ENCODE measurements at regions not wholly inside any gene's neighbourhood (a gene's known extent, or its start where the extent isn't known, plus 50 kb on each side); places are given as distances from the start of the nearest gene placed in this dataset.

- no peaks in the 10 kb centered on the region for H3K27me3 ChIP-seq (ENCODE audit: control insufficient read depth, insufficient read depth, low read length)
Observed at GRCh38 chr16:72689851-72690250, 358.1 kb downstream of the ZFHX3 start.

GRCh38 chr16:72680732-72681131, 367.2 kb downstream of the ZFHX3 start:
- no peaks in the 10 kb centered on the region for H3K36me3 ChIP-seq (ENCODE audit: control insufficient read depth, insufficient read depth, low read length)
- no peak overlapping the region for H3K9ac ChIP-seq (ENCODE audit: low read length)
- no peak overlapping the region for H3K27ac ChIP-seq (ENCODE audit: low read depth, low read length)
- H3K9me3 ChIP-seq (ENCODE audit: control insufficient read depth, insufficient read depth, low read depth, low read length): 0 out of 2 replicates have a peak, but pooled peaks cover 6% of the 10 kb centered on the region
- H3K4me1 ChIP-seq (ENCODE audit: control insufficient read depth, insufficient read depth, low read length): no peaks in the 10 kb centered on the region
- H3K4me3 ChIP-seq (ENCODE audit: low read depth, low read length): no peak overlapping the region
- H3K27me3 ChIP-seq (ENCODE audit: control insufficient read depth, insufficient read depth, low read length): no peaks in the 10 kb centered on the region

More at GRCh38 chr16:72689851-72690250, 358.1 kb downstream of the ZFHX3 start:
- H3K27ac ChIP-seq (ENCODE audit: low read depth, low read length): no peak overlapping the region
- H3K36me3 ChIP-seq (ENCODE audit: control insufficient read depth, insufficient read depth, low read length): no peaks in the 10 kb centered on the region
- no peaks in the 10 kb centered on the region for H3K9me3 ChIP-seq (ENCODE audit: control insufficient read depth, insufficient read depth, low read depth, low read length)
- H3K4me3 ChIP-seq (ENCODE audit: low read depth, low read length): no peak overlapping the region
- H3K4me1 ChIP-seq (ENCODE audit: control insufficient read depth, insufficient read depth, low read length): no peaks in the 10 kb centered on the region
- H3K9ac ChIP-seq (ENCODE audit: low read length): no peak overlapping the region

- Histone ChIP-seq H3K9me3 (ENCODE audit: control insufficient read depth, insufficient read depth, low read depth, low read length) (0 out of 2 replicates have a peak, but pooled peaks cover 6% of the 10 kb centered on the region), H3K4me3 (ENCODE audit: low read depth, low read length) (no peak overlapping the region), H3K27me3 (ENCODE audit: control insufficient read depth, insufficient read depth, low read length) (no peaks in the 10 kb centered on the region), H3K4me1 (ENCODE audit: control insufficient read depth, insufficient read depth, low read length) (no peaks in the 10 kb centered on the region), H3K9ac (ENCODE audit: low read length) (no peak overlapping the region), H3K27ac (ENCODE audit: low read depth, low read length) (no peak overlapping the region), H3K36me3 (ENCODE audit: control insufficient read depth, insufficient read depth, low read length) (no peaks in the 10 kb centered on the region)
Observed at GRCh38 chr16:72679856-72680255, 368.1 kb downstream of the ZFHX3 start.

- Histone ChIP-seq H3K27me3 (ENCODE audit: control insufficient read depth, insufficient read depth, low read length) (no peaks in the 10 kb centered on the region), H3K9me3 (ENCODE audit: control insufficient read depth, insufficient read depth, low read depth, low read length) (peaks cover 13% of the 10 kb centered on the region), H3K4me3 (ENCODE audit: low read depth, low read length) (no peak overlapping the region), H3K36me3 (ENCODE audit: control insufficient read depth, insufficient read depth, low read length) (no peaks in the 10 kb centered on the region), H3K9ac (ENCODE audit: low read length) (no peak overlapping the region), H3K27ac (ENCODE audit: low read depth, low read length) (no peak overlapping the region), H3K4me1 (ENCODE audit: control insufficient read depth, insufficient read depth, low read length) (no peaks in the 10 kb centered on the region)
Observed at GRCh38 chr16:72677662-72678447, 370.1 kb downstream of the ZFHX3 start.

GRCh38 chr16:72673118-72673517, 374.8 kb downstream of the ZFHX3 start:
- H3K9me3 ChIP-seq (ENCODE audit: control insufficient read depth, insufficient read depth, low read depth, low read length): peaks cover 22% of the 10 kb centered on the region
- no peaks in the 10 kb centered on the region for H3K27me3 ChIP-seq (ENCODE audit: control insufficient read depth, insufficient read depth, low read length)
- no peaks in the 10 kb centered on the region for H3K4me1 ChIP-seq (ENCODE audit: control insufficient read depth, insufficient read depth, low read length)
- no peak overlapping the region for H3K9ac ChIP-seq (ENCODE audit: low read length)
- no peak overlapping the region for H3K4me3 ChIP-seq (ENCODE audit: low read depth, low read length)
- no peak overlapping the region for H3K27ac ChIP-seq (ENCODE audit: low read depth, low read length)
- peaks cover 3% of the 10 kb centered on the region; the same call in 1 of the 2 replicates for H3K36me3 ChIP-seq (ENCODE audit: control insufficient read depth, insufficient read depth, low read length)

GRCh38 chr16:72666267-72666666, 381.7 kb downstream of the ZFHX3 start:
- Histone ChIP-seq H3K4me3 (ENCODE audit: low read depth, low read length) (no peak overlapping the region), H3K9me3 (ENCODE audit: control insufficient read depth, insufficient read depth, low read depth, low read length) (no peaks in the 10 kb centered on the region), H3K27ac (ENCODE audit: low read depth, low read length) (no peak overlapping the region), H3K36me3 (ENCODE audit: control insufficient read depth, insufficient read depth, low read length) (no peaks in the 10 kb centered on the region), H3K27me3 (ENCODE audit: control insufficient read depth, insufficient read depth, low read length) (no peaks in the 10 kb centered on the region), H3K4me1 (ENCODE audit: control insufficient read depth, insufficient read depth, low read length) (no peaks in the 10 kb centered on the region), H3K9ac (ENCODE audit: low read length) (no peak overlapping the region)

- H3K27ac ChIP-seq (ENCODE audit: low read depth, low read length): no peak overlapping the region
- H3K9me3 ChIP-seq (ENCODE audit: control insufficient read depth, insufficient read depth, low read depth, low read length): no peaks in the 10 kb centered on the region
- no peaks in the 10 kb centered on the region for H3K4me1 ChIP-seq (ENCODE audit: control insufficient read depth, insufficient read depth, low read length)
- no peaks in the 10 kb centered on the region for H3K27me3 ChIP-seq (ENCODE audit: control insufficient read depth, insufficient read depth, low read length)
- H3K36me3 ChIP-seq (ENCODE audit: control insufficient read depth, insufficient read depth, low read length): no peaks in the 10 kb centered on the region
- peak overlapping the region; percentile 72 for H3K4me3 ChIP-seq (ENCODE audit: low read depth, low read length)
- peak overlapping the region; percentile 84 for H3K9ac ChIP-seq (ENCODE audit: low read length)
Observed at GRCh38 chr16:72665701-72666100, 382.2 kb downstream of the ZFHX3 start.

- no peaks in the 10 kb centered on the region for H3K27me3 ChIP-seq (ENCODE audit: control insufficient read depth, insufficient read depth, low read length)
- H3K36me3 ChIP-seq (ENCODE audit: control insufficient read depth, insufficient read depth, low read length): no peaks in the 10 kb centered on the region
- H3K9ac ChIP-seq (ENCODE audit: low read length): peak overlapping the region; percentile 84
- no peaks in the 10 kb centered on the region for H3K4me1 ChIP-seq (ENCODE audit: control insufficient read depth, insufficient read depth, low read length)
- no peaks in the 10 kb centered on the region for H3K9me3 ChIP-seq (ENCODE audit: control insufficient read depth, insufficient read depth, low read depth, low read length)
- peak overlapping the region; percentile 77 for H3K27ac ChIP-seq (ENCODE audit: low read depth, low read length)
- H3K4me3 ChIP-seq (ENCODE audit: low read depth, low read length): peak overlapping the region; percentile 72
Observed at GRCh38 chr16:72664509-72665408, 383.2 kb downstream of the ZFHX3 start.

GRCh38 chr16:72664056-72664508, 383.8 kb downstream of the ZFHX3 start:
- Histone ChIP-seq H3K4me3 (ENCODE audit: low read depth, low read length) (peak overlapping the region; percentile 72), H3K27me3 (ENCODE audit: control insufficient read depth, insufficient read depth, low read length) (no peaks in the 10 kb centered on the region), H3K27ac (ENCODE audit: low read depth, low read length) (no peak overlapping the region), H3K9ac (ENCODE audit: low read length) (peak overlapping the region; percentile 84), H3K4me1 (ENCODE audit: control insufficient read depth, insufficient read depth, low read length) (no peaks in the 10 kb centered on the region), H3K9me3 (ENCODE audit: control insufficient read depth, insufficient read depth, low read depth, low read length) (no peaks in the 10 kb centered on the region), H3K36me3 (ENCODE audit: control insufficient read depth, insufficient read depth, low read length) (no peaks in the 10 kb centered on the region)

- no peaks in the 10 kb centered on the region for H3K27me3 ChIP-seq (ENCODE audit: control insufficient read depth, insufficient read depth, low read length)
- no peak overlapping the region for H3K4me3 ChIP-seq (ENCODE audit: low read depth, low read length)
- no peaks in the 10 kb centered on the region for H3K4me1 ChIP-seq (ENCODE audit: control insufficient read depth, insufficient read depth, low read length)
- peaks cover 2% of the 10 kb centered on the region; the same call in 1 of the 2 replicates for H3K9me3 ChIP-seq (ENCODE audit: control insufficient read depth, insufficient read depth, low read depth, low read length)
- no peak overlapping the region for H3K27ac ChIP-seq (ENCODE audit: low read depth, low read length)
- no peaks in the 10 kb centered on the region for H3K36me3 ChIP-seq (ENCODE audit: control insufficient read depth, insufficient read depth, low read length)
- H3K9ac ChIP-seq (ENCODE audit: low read length): no peak overlapping the region
Observed at GRCh38 chr16:72658888-72659717, 388.8 kb downstream of the ZFHX3 start.

Data from HUES6 (cell line).